OCI-LY7 (cell line): ENCODE measurements at regions not wholly inside any gene's neighbourhood (a gene's known extent, or its start where the extent isn't known, plus 50 kb on each side); places are given as distances from the start of the nearest gene placed in this dataset.

Experiments used
- EZH2phosphoT487 ChIP-seq: fragments of 200-600 bp; sonication (generic); IDR thresholded peaks from 2 replicates; pipeline ENCODE4 v1.6.1; 2018; ENCODE audit warnings: low read depth, borderline replicate concordance, mild to moderate bottlenecking, mixed run types, antibody characterized with exemption, low read length, moderate library complexity, mixed read lengths
- TF ChIP-seq, protein P1 (sequence below): fragments of 200-600 bp; sonication (generic); conservative IDR thresholded peaks from 2 replicates; pipeline ENCODE4 v1.5.1; 2014; ENCODE audit warnings: mild to moderate bottlenecking, antibody characterized with exemption, low read length, moderate library complexity, mixed read lengths

DNA sequence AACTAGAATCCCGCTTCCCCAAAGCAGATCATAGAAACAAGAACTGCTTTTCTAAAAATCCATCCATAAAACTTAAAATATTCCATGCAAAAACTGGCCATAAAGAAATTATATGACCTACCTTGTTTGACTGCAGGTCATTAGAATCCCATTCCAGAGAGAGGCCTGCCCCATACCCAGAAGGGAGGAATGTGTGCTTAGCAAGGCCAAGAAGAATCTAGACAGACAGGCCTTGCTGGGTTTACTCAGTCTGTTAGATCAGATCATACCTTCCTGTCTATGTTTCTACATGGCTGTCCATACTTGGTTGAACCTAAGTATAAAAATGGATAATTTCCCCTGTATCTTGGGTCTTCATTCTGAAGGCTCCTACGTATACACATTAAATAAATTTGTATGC is 358.8 kb upstream of the TRPC7 start:
- TF ChIP-seq, protein P1, sequence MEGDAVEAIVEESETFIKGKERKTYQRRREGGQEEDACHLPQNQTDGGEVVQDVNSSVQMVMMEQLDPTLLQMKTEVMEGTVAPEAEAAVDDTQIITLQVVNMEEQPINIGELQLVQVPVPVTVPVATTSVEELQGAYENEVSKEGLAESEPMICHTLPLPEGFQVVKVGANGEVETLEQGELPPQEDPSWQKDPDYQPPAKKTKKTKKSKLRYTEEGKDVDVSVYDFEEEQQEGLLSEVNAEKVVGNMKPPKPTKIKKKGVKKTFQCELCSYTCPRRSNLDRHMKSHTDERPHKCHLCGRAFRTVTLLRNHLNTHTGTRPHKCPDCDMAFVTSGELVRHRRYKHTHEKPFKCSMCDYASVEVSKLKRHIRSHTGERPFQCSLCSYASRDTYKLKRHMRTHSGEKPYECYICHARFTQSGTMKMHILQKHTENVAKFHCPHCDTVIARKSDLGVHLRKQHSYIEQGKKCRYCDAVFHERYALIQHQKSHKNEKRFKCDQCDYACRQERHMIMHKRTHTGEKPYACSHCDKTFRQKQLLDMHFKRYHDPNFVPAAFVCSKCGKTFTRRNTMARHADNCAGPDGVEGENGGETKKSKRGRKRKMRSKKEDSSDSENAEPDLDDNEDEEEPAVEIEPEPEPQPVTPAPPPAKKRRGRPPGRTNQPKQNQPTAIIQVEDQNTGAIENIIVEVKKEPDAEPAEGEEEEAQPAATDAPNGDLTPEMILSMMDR: no peak
- TF ChIP-seq EZH2phosphoT487: no peak
